ENCODE measurements at regions not wholly inside any gene's neighbourhood (a gene's known extent, or its start where the extent isn't known, plus 50 kb on each side); places are given as distances from the start of the nearest gene placed in this dataset.

DNA sequence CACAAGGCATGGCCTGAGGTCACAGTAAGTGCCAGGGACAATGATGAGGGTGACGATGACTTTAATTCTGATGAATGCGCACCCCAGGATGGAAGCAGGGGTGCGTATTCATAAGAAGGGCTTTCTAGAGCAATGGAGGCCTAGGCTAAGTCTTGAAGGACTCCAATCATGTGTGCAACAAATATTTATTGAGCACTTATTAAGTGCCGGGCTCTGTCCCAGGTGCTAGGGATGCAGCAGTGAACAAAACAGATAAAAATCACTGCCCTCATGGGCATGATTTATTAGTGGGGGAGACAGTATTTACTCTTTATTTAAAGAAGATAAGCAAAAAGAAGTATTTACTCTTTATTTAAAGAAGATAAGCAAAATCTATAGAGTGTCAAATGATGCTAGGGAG is 198.2 kb upstream of the KCNG1 start:
- intact Hi-C loops (cut with DNase I; ENCODE audit: low total_unique reads) = no loop called here
- H3K4me3 ChIP-seq = no peak overlapping the region
- no peaks in the 10 kb centered on the region for H3K4me1 ChIP-seq
- no peak for DNase-seq
- H3K36me3 ChIP-seq = no peaks in the 10 kb centered on the region
- TF ChIP-seq, protein P1, sequence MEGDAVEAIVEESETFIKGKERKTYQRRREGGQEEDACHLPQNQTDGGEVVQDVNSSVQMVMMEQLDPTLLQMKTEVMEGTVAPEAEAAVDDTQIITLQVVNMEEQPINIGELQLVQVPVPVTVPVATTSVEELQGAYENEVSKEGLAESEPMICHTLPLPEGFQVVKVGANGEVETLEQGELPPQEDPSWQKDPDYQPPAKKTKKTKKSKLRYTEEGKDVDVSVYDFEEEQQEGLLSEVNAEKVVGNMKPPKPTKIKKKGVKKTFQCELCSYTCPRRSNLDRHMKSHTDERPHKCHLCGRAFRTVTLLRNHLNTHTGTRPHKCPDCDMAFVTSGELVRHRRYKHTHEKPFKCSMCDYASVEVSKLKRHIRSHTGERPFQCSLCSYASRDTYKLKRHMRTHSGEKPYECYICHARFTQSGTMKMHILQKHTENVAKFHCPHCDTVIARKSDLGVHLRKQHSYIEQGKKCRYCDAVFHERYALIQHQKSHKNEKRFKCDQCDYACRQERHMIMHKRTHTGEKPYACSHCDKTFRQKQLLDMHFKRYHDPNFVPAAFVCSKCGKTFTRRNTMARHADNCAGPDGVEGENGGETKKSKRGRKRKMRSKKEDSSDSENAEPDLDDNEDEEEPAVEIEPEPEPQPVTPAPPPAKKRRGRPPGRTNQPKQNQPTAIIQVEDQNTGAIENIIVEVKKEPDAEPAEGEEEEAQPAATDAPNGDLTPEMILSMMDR (IDR thresholded peaks at IDR 0.05) = no peak
- TF ChIP-seq EP300 (IDR thresholded peaks at IDR 0.05) (no peak), POLR2AphosphoS5 (IDR thresholded peaks at IDR 0.05) (no peak), POLR2A (IDR thresholded peaks at IDR 0.05) (no peak)
- no peak overlapping the region for H3K27ac ChIP-seq
- peaks cover 0 to 56% (median 33%) of the 10 kb centered on the region in 3 donors for H3K27me3 ChIP-seq
- peaks cover 0 to 17% (median 13%) of the 10 kb centered on the region in 4 donors for H3K9me3 ChIP-seq
- 78 to 84% (median 81%) methylated on average over 4 of the region's 4 CpGs for WGBS, 5 donors

DNA sequence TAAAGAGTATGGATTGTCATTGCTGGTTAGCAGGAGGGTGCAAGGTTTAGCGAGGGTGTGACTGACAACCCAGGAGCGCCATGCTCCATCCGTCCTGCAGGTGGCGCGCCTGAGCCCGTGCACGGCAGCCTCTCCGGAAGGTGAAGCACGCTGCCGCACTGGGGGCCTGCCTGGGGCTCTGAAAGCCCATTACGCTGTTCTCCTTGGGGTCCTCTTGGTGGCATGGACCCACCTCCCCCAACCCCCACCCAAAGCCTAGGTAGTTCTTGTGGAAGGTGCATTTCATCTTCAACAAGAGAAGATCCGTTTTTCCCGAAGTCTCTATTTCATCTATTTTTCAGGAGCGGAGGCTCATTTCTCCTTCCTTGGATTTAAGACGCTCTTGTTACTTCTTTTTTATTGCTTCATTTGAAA is 197.4 kb upstream of the KCNG1 start:
- WGBS, 5 donors = 25 to 37% (median 28%) methylated on average over 13 to 15 of the region's 15 CpGs
- no peak for TF ChIP-seq EP300 (IDR thresholded peaks at IDR 0.05)
- TF ChIP-seq, protein P1 (IDR thresholded peaks at IDR 0.05) = peak in 5 of 7 experiments; percentile 4 to 68 (median 49)

DNA sequence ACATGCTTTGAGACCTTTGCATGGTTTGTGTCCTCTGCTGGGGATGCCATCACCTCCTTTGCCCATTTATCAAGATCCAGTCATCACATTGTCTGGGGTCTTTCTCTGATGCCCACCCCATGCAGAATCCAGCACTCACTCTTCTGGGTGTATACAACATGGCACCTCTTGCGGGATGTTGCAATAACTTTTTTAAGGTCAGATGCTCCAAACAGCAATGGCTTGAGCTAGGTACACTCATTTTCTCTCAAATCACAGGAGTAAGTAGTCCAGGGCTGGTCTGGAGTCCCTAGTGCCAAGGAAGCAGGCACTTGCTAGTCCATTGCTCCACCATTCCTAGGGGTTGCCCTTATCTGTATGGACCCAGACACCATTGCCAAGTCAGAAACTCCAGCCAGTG is 196.6 kb upstream of the KCNG1 start:
- DNase-seq = no peak
- peaks cover 0 to 15% (median 13%) of the 10 kb centered on the region in 4 donors for H3K9me3 ChIP-seq
- WGBS, 5 donors = 90 to 98% (median 93%) methylated on average over 1 of the region's 1 CpG
- H3K4me1 ChIP-seq = no peaks in the 10 kb centered on the region
- intact Hi-C loops (cut with DNase I; ENCODE audit: low total_unique reads) = no loop called here
- no peak overlapping the region for H3K27ac ChIP-seq
- H3K27me3 ChIP-seq = peaks cover 0 to 68% (median 33%) of the 10 kb centered on the region in 3 donors
- H3K4me3 ChIP-seq = no peak overlapping the region
- no peaks in the 10 kb centered on the region for H3K36me3 ChIP-seq
- TF ChIP-seq, protein P1 (IDR thresholded peaks at IDR 0.05) = no peak
- TF ChIP-seq EP300 (IDR thresholded peaks at IDR 0.05) (no peak), POLR2AphosphoS5 (IDR thresholded peaks at IDR 0.05) (no peak), POLR2A (IDR thresholded peaks at IDR 0.05) (no peak)

More for the DNA sequence above, 197.4 kb upstream of the KCNG1 start:
- intact Hi-C loops (cut with DNase I; ENCODE audit: low total_unique reads) = no loop called here
- Histone ChIP-seq H3K27ac (no peak overlapping the region), H3K4me3 (no peak overlapping the region), H3K36me3 (no peaks in the 10 kb centered on the region), H3K9me3 (peaks cover 0 to 17% (median 13%) of the 10 kb centered on the region in 4 donors), H3K27me3 (peaks cover 0 to 61% (median 33%) of the 10 kb centered on the region in 3 donors), H3K4me1 (no peaks in the 10 kb centered on the region)
- peak; percentile 30 to 46 for DNase-seq

DNA sequence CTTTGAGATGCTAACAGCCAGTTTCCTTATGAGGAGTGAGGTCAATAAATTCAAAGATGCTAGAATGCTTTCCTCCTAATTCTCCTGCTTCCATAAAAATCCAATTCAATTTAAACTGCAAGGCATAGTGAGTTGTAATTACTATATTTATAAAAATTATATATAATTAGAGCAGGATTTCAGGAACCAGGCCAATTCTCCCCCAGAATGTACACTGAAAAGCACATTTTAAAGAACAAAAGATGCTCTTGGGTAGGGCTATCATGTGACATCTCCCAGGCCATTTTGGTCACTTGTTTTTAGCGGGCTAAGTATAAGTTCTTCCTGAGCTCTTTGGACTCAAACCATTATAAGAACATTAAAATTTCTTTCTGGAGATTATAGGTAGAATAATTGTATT is 195.7 kb upstream of the KCNG1 start:
- no peak for DNase-seq
- Histone ChIP-seq H3K27me3 (peaks cover 0 to 76% (median 33%) of the 10 kb centered on the region in 3 donors), H3K27ac (no peak overlapping the region), H3K4me3 (no peak overlapping the region), H3K4me1 (no peaks in the 10 kb centered on the region), H3K9me3 (peaks cover 0 to 14% (median 12%) of the 10 kb centered on the region in 4 donors), H3K36me3 (no peaks in the 10 kb centered on the region)
- TF ChIP-seq EP300 (IDR thresholded peaks at IDR 0.05) (no peak), POLR2A (IDR thresholded peaks at IDR 0.05) (no peak), POLR2AphosphoS5 (IDR thresholded peaks at IDR 0.05) (no peak)
- TF ChIP-seq, protein P1 (IDR thresholded peaks at IDR 0.05) = no peak
- intact Hi-C loops (cut with DNase I; ENCODE audit: low total_unique reads) = no loop called here
- 87 to 97% (median 96%) methylated on average over 1 of the region's 1 CpG for WGBS, 5 donors

Data from stomach (tissue), 8 donors.